WTC11 (cell line): ENCODE measurements at regions not wholly inside any gene's neighbourhood (a gene's known extent, or its start where the extent isn't known, plus 50 kb on each side); places are given as distances from the start of the nearest gene placed in this dataset.

Source experiments
- ESRRA ChIP-seq: sonication (generic); formaldehyde crosslinking; IDR thresholded peaks from 2 replicates; pipeline ENCODE4 v1.8.1; 2022; ENCODE audit warnings: mild to moderate bottlenecking, missing genetic modification reagents, borderline replicate concordance
- FOXK1 ChIP-seq: sonication (generic); formaldehyde crosslinking; IDR thresholded peaks from 2 replicates; pipeline ENCODE4 v1.8.0; 2022; ENCODE audit warnings: mild to moderate bottlenecking, moderate library complexity, missing genetic modification reagents
- JUN ChIP-seq: sonication (generic); formaldehyde crosslinking; IDR thresholded peaks from 2 replicates; pipeline ENCODE4 v1.8.0; 2023; ENCODE audit warnings: mild to moderate bottlenecking, missing genetic modification reagents
- NR3C1 ChIP-seq: sonication (generic); formaldehyde crosslinking; conservative IDR thresholded peaks from 2 replicates; pipeline ENCODE4 v1.8.1; 2023; ENCODE audit warnings: low read depth, mild to moderate bottlenecking, missing genetic modification reagents
- OVOL2 ChIP-seq: fragments of 250-450 bp; sonication (Bioruptor Pico); IDR thresholded peaks from 2 replicates; pipeline ENCODE4 v1.9.0; 2021; ENCODE audit warnings: mild to moderate bottlenecking, borderline replicate concordance
- ZNF263 ChIP-seq: sonication (generic); formaldehyde crosslinking; IDR thresholded peaks from 2 replicates; pipeline ENCODE4 v1.8.1; 2022; ENCODE audit warnings: low read depth, mild to moderate bottlenecking, moderate library complexity, missing genetic modification reagents
- TF ChIP-seq, protein P1 (sequence below): fragments of 200-600 bp; IDR thresholded peaks from 2 replicates; pipeline ENCODE4 v1.8.0; 2022; ENCODE audit warnings: antibody characterized with exemption
- TF ChIP-seq, protein P2 (sequence below): sonication (generic); formaldehyde crosslinking; IDR thresholded peaks from 2 replicates; pipeline ENCODE4 v1.8.0; 2022; ENCODE audit warnings: mild to moderate bottlenecking, missing genetic modification reagents
- TF ChIP-seq, protein P3 (sequence below): sonication (generic); formaldehyde crosslinking; IDR thresholded peaks from 2 replicates; pipeline ENCODE4 v1.8.1; 2022; ENCODE audit warnings: missing genetic modification reagents, borderline replicate concordance
- TF ChIP-seq, protein P4 (sequence below): fragments of 250-450 bp; sonication (Bioruptor Pico); IDR thresholded peaks from 2 replicates; pipeline ENCODE4 v1.9.0; 2021; ENCODE audit warnings: mild to moderate bottlenecking, borderline replicate concordance

DNA sequence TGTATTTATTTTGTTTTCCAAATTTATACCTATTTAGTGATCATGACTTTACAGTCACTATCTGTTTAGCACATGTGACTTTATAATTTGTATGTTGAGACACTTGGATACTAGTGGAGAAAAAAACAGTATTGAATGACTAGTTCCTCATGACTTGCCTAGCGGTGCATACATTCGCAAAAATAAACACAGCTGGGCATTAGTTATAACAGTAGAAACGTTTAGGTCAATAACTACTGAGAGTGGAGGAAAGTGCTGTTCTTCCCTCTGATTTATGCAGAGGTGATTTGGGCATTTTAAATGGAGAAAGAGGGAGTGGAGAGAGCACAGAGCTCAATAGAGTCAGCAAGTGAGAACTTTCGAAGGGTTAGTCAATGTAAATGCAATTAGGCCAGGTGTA, 1679.0 kb upstream of the B3GALT2 start:
- TF ChIP-seq ESRRA (CRISPR knock-in tag) (no peak), JUN (no peak), ZNF263 (no peak), OVOL2 (CRISPR knock-in tag) (no peak), NR3C1 (no peak), FOXK1 (CRISPR knock-in tag) (no peak)
- TF ChIP-seq, protein P1, sequence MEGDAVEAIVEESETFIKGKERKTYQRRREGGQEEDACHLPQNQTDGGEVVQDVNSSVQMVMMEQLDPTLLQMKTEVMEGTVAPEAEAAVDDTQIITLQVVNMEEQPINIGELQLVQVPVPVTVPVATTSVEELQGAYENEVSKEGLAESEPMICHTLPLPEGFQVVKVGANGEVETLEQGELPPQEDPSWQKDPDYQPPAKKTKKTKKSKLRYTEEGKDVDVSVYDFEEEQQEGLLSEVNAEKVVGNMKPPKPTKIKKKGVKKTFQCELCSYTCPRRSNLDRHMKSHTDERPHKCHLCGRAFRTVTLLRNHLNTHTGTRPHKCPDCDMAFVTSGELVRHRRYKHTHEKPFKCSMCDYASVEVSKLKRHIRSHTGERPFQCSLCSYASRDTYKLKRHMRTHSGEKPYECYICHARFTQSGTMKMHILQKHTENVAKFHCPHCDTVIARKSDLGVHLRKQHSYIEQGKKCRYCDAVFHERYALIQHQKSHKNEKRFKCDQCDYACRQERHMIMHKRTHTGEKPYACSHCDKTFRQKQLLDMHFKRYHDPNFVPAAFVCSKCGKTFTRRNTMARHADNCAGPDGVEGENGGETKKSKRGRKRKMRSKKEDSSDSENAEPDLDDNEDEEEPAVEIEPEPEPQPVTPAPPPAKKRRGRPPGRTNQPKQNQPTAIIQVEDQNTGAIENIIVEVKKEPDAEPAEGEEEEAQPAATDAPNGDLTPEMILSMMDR = no peak
- TF ChIP-seq, protein P2, sequence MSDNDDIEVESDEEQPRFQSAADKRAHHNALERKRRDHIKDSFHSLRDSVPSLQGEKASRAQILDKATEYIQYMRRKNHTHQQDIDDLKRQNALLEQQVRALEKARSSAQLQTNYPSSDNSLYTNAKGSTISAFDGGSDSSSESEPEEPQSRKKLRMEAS = no peak
- TF ChIP-seq, protein P3, sequence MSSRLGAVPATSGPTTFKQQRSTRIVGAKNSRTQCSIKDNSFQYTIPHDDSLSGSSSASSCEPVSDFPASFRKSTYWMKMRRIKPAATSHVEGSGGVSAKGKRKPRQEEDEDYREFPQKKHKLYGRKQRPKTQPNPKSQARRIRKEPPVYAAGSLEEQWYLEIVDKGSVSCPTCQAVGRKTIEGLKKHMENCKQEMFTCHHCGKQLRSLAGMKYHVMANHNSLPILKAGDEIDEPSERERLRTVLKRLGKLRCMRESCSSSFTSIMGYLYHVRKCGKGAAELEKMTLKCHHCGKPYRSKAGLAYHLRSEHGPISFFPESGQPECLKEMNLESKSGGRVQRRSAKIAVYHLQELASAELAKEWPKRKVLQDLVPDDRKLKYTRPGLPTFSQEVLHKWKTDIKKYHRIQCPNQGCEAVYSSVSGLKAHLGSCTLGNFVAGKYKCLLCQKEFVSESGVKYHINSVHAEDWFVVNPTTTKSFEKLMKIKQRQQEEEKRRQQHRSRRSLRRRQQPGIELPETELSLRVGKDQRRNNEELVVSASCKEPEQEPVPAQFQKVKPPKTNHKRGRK (CRISPR knock-in tag) = no peak
- TF ChIP-seq, protein P4, sequence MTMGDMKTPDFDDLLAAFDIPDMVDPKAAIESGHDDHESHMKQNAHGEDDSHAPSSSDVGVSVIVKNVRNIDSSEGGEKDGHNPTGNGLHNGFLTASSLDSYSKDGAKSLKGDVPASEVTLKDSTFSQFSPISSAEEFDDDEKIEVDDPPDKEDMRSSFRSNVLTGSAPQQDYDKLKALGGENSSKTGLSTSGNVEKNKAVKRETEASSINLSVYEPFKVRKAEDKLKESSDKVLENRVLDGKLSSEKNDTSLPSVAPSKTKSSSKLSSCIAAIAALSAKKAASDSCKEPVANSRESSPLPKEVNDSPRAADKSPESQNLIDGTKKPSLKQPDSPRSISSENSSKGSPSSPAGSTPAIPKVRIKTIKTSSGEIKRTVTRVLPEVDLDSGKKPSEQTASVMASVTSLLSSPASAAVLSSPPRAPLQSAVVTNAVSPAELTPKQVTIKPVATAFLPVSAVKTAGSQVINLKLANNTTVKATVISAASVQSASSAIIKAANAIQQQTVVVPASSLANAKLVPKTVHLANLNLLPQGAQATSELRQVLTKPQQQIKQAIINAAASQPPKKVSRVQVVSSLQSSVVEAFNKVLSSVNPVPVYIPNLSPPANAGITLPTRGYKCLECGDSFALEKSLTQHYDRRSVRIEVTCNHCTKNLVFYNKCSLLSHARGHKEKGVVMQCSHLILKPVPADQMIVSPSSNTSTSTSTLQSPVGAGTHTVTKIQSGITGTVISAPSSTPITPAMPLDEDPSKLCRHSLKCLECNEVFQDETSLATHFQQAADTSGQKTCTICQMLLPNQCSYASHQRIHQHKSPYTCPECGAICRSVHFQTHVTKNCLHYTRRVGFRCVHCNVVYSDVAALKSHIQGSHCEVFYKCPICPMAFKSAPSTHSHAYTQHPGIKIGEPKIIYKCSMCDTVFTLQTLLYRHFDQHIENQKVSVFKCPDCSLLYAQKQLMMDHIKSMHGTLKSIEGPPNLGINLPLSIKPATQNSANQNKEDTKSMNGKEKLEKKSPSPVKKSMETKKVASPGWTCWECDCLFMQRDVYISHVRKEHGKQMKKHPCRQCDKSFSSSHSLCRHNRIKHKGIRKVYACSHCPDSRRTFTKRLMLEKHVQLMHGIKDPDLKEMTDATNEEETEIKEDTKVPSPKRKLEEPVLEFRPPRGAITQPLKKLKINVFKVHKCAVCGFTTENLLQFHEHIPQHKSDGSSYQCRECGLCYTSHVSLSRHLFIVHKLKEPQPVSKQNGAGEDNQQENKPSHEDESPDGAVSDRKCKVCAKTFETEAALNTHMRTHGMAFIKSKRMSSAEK = no peak
